Body of pancreas (tissue), 4 donors: ENCODE measurements at regions not wholly inside any gene's neighbourhood (a gene's known extent, or its start where the extent isn't known, plus 50 kb on each side); places are given as distances from the start of the nearest gene placed in this dataset.

Experiments used
- ATAC-seq: fragments of 150-250 bp; one replicate; pipeline ENCODE4 v1.9.1; 2016
- DNase-seq, 4 donors: peaks; one replicate each; pipeline ENCODE4 v3.0.0-alpha.2; 2019
- H3K27ac ChIP-seq, 4 donors: fragments of 200-600 bp; sonication (generic); 1 replicate in 3 of 4; 2 replicates in 1 of 4; pipeline versions ENCODE4 v1.5.1 to v1.6.1; 2016 to 2019; ENCODE audit warnings: mild to moderate bottlenecking in 1 of 4, mixed read lengths in 1 of 4, moderate library complexity in 1 of 4
- H3K27me3 ChIP-seq, 2 donors: fragments of 200-600 bp; sonication (generic); one replicate each; pipeline ENCODE4 v1.6.0; 2016; ENCODE audit warnings: mild to moderate bottlenecking in 1 of 2
- H3K36me3 ChIP-seq, 2 donors: fragments of 200-600 bp; sonication (generic); replicated peaks in 1 of 2; 2 replicates each; pipeline ENCODE4 v1.5.1; 2016; ENCODE audit warnings: low read depth in 2 of 2; ENCODE audit not compliant: insufficient read depth in 1 of 2
- H3K4me1 ChIP-seq: fragments of 200-600 bp; sonication (generic); one replicate; pipeline ENCODE4 v1.6.0; 2016
- H3K4me3 ChIP-seq, 2 donors: fragments of 200-600 bp; sonication (generic); 1 replicate in 1 of 2; 2 replicates in 1 of 2; pipeline ENCODE4 v1.5.1; 2016 to 2019
- H3K9me3 ChIP-seq, 3 donors: fragments of 200-600 bp; sonication (generic); 1 replicate in 2 of 3; 2 replicates in 1 of 3; pipeline ENCODE4 v1.5.1; 2016
- CTCF ChIP-seq, 7 experiments: fragments of 450-650 bp in 4 of 7; fragments of 200-600 bp in 3 of 7; sonication (generic) in 3 of 7; IDR thresholded peaks; one replicate each; pipeline ENCODE4 v1.5.1; 2016 to 2019; ENCODE audit warnings: antibody characterized with exemption in 7 of 7
- POLR2A ChIP-seq, 3 donors: fragments of 450-650 bp; IDR thresholded peaks; one replicate each; pipeline ENCODE4 v1.6.1; 2016; ENCODE audit warnings: antibody characterized with exemption in 3 of 3, mild to moderate bottlenecking in 2 of 3
- WGBS, 2 donors: methylation state at CpG; one replicate each; pipeline ENCODE4 v1.1.5; 2017; 5-methylcytosine and 5-hydroxymethylcytosine counted together
- intact Hi-C: fragments of 100-400 bp; cut with DNase I; formaldehyde crosslinking; loops from one replicate; pipeline ENCODE4 v1.15.1; 2023

DNA sequence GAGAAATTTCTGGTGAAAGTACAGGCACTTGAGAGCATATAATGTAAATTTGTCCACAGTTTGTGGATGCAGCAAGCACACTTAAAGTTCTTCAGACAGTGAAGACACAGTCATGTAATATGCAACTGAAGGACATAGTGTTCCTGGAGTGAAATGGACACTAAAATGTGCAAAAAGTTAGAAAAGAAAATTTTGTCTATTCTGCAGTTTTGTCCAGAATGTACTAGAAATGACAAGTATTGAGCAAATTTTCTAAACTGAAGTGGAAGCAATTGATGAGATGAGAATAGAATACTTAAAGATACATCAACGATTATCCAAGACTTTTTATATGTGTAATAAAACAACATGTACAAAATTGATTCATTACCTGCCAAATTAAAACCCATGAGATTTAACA, 647.0 kb upstream of the IMPG1 start:
- TF ChIP-seq CTCF (IDR thresholded peaks at IDR 0.05) = no peak
- ATAC-seq (no peak), DNase-seq (no peak)
- intact Hi-C loops = no loop called here
- Histone ChIP-seq H3K4me1 (no peaks in the 10 kb centered on the region), H3K27me3 (no peaks in the 10 kb centered on the region), H3K9me3 (no peaks in the 10 kb centered on the region), H3K27ac (no peak overlapping the region), H3K4me3 (no peak overlapping the region), H3K36me3 (no peaks in the 10 kb centered on the region)
- 60 to 73% methylated on average over 1 of the region's 1 CpG for WGBS, 2 donors

- ATAC-seq (no peak), DNase-seq (peak in 1 of 4 donors; percentile 4)
- TF ChIP-seq POLR2A (IDR thresholded peaks at IDR 0.05) (no peak), CTCF (IDR thresholded peaks at IDR 0.05) (no peak)
- intact Hi-C loops = loop anchor here (10.0 kb wide), 1 partner anchor 156 kb away; no protein-coding TSS in a partner anchor
- H3K27me3 ChIP-seq = no peaks in the 10 kb centered on the region
- 77 to 81% methylated on average over 5 of the region's 5 CpGs for WGBS, 2 donors
- no peaks in the 10 kb centered on the region for H3K9me3 ChIP-seq
- H3K27ac ChIP-seq = no peak overlapping the region
- H3K4me1 ChIP-seq = no peaks in the 10 kb centered on the region
- H3K36me3 ChIP-seq = no peaks in the 10 kb centered on the region
- no peak overlapping the region for H3K4me3 ChIP-seq
Measured at GRCh38 chr6:76708641-76709331, 636.3 kb upstream of the IMPG1 start.

DNA sequence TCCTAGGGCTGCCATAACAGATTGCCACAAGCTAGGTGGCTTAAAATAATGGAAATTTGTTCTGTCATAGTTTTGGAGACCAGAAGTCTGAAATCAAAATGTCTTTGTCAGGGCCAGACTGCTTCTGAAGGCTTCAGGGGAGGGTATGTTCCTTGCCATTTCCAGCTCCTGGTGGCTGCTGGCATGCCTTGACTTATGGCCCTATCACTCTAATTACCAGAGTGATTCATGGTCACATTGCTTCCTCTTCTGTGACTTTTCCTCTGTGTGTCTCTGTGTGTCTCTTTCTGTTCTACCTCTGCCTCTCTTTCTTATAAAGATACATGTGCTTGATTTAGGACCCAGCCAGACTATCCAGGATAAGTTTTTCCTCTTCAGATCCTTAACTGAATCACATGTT, 635.2 kb upstream of the IMPG1 start:
- DNase-seq = no peak
- intact Hi-C loops = loop anchor here (10.0 kb wide), 1 partner anchor 157 kb away; no protein-coding TSS in a partner anchor
- Histone ChIP-seq H3K9me3 (no peaks in the 10 kb centered on the region), H3K4me1 (no peaks in the 10 kb centered on the region), H3K27ac (no peak overlapping the region), H3K27me3 (no peaks in the 10 kb centered on the region), H3K36me3 (no peaks in the 10 kb centered on the region), H3K4me3 (no peak overlapping the region)
- ATAC-seq = no peak
- TF ChIP-seq POLR2A (IDR thresholded peaks at IDR 0.05) (no peak), CTCF (IDR thresholded peaks at IDR 0.05) (no peak)

DNA sequence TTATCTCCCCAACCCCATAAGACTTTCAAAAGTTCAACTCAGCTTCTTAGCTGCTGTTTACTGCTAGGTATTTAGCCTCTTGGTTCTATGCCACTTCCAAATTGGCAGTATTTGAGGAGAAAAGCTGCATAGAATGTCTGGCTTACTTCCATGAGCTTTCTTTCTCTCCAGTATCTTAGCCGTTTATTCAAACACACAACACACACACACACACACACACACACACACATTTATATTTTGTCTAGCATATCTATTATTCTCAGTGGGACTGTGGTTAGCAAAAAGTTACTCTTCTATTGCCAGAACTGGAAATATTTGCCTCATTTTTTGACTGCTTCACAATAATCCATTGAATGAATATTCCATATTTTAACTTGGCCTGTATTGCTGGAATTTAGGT, 634.2 kb upstream of the IMPG1 start:
- H3K4me1 ChIP-seq = no peaks in the 10 kb centered on the region
- TF ChIP-seq POLR2A (IDR thresholded peaks at IDR 0.05) = no peak
- no peak for TF ChIP-seq CTCF (IDR thresholded peaks at IDR 0.05)
- intact Hi-C loops = loop anchor here (10.0 kb wide), 1 partner anchor 158 kb away; no protein-coding TSS in a partner anchor
- no peak overlapping the region for H3K4me3 ChIP-seq
- no peaks in the 10 kb centered on the region for H3K36me3 ChIP-seq
- no peak for DNase-seq
- no peaks in the 10 kb centered on the region for H3K27me3 ChIP-seq
- no peaks in the 10 kb centered on the region for H3K9me3 ChIP-seq
- WGBS, 2 donors = 24 to 41% methylated on average over 1 of the region's 1 CpG
- no peak for ATAC-seq
- H3K27ac ChIP-seq = no peak overlapping the region

- Histone ChIP-seq H3K27ac (no peak overlapping the region), H3K27me3 (no peaks in the 10 kb centered on the region), H3K4me1 (no peaks in the 10 kb centered on the region), H3K36me3 (no peaks in the 10 kb centered on the region), H3K9me3 (no peaks in the 10 kb centered on the region), H3K4me3 (no peak overlapping the region)
- TF ChIP-seq CTCF (IDR thresholded peaks at IDR 0.05) = no peak
- TF ChIP-seq POLR2A (IDR thresholded peaks at IDR 0.05) = no peak
- no peak for DNase-seq
- ATAC-seq = no peak
- 68 to 80% methylated on average over 2 of the region's 2 CpGs for WGBS, 2 donors
- intact Hi-C loops = loop anchor here (10.0 kb wide), 1 partner anchor 159 kb away; no protein-coding TSS in a partner anchor
Measured at GRCh38 chr6:76706086-76706485, 633.6 kb upstream of the IMPG1 start.
